Testis (tissue), 2 donors: ENCODE measurements at regions not wholly inside any gene's neighbourhood (a gene's known extent, or its start where the extent isn't known, plus 50 kb on each side); places are given as distances from the start of the nearest gene placed in this dataset.

Experiments used
- CTCF ChIP-seq, 3 experiments: fragments of 450-650 bp in 2 of 3; fragments of 200-600 bp in 1 of 3; sonication (generic) in 1 of 3; IDR thresholded peaks; one replicate each; pipeline ENCODE4 v1.5.1; 2016 to 2019; ENCODE audit warnings: antibody characterized with exemption in 3 of 3, mild to moderate bottlenecking in 2 of 3, moderate library complexity in 1 of 3
- POLR2A ChIP-seq: fragments of 450-650 bp; IDR thresholded peaks from one replicate; pipeline ENCODE4 v1.6.1; 2017; ENCODE audit warnings: antibody characterized with exemption, mild to moderate bottlenecking, moderate library complexity

GRCh38 chr21:27070861-27071670 is 104.2 kb upstream of the ADAMTS5 start:
- TF ChIP-seq POLR2A: no peak
- no peak for TF ChIP-seq CTCF (IDR thresholded peaks at IDR 0.05)
